ENCODE measurements at regions not wholly inside any gene's neighbourhood (a gene's known extent, or its start where the extent isn't known, plus 50 kb on each side); places are given as distances from the start of the nearest gene placed in this dataset.

DNA sequence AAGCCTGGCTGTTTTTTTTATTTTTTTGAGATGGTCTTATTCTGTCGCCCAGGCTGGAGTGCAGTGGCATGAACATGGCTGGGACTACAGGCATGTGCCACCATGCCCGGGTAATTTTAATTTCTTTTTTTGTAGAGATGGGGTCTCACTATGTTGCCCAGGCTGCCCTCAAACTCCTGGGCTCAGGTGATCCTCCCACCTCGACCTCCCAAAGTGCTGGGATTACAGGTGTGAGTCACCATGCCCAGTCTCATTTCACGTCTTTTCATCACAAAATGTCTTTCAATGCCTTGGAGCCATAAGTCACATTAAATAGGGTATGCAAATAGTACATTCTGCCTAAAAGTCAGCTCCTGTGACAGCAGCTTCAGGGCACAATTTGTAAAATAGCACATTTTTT lies 52.8 kb downstream of the SOX2 start:
- H3K27ac ChIP-seq, result no peak overlapping the region
- TF ChIP-seq ZFX (IDR thresholded peaks at IDR 0.05), result no peak
- TF ChIP-seq, protein P1, sequence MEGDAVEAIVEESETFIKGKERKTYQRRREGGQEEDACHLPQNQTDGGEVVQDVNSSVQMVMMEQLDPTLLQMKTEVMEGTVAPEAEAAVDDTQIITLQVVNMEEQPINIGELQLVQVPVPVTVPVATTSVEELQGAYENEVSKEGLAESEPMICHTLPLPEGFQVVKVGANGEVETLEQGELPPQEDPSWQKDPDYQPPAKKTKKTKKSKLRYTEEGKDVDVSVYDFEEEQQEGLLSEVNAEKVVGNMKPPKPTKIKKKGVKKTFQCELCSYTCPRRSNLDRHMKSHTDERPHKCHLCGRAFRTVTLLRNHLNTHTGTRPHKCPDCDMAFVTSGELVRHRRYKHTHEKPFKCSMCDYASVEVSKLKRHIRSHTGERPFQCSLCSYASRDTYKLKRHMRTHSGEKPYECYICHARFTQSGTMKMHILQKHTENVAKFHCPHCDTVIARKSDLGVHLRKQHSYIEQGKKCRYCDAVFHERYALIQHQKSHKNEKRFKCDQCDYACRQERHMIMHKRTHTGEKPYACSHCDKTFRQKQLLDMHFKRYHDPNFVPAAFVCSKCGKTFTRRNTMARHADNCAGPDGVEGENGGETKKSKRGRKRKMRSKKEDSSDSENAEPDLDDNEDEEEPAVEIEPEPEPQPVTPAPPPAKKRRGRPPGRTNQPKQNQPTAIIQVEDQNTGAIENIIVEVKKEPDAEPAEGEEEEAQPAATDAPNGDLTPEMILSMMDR (conservative IDR thresholded peaks at IDR 0.05), result no peak

DNA sequence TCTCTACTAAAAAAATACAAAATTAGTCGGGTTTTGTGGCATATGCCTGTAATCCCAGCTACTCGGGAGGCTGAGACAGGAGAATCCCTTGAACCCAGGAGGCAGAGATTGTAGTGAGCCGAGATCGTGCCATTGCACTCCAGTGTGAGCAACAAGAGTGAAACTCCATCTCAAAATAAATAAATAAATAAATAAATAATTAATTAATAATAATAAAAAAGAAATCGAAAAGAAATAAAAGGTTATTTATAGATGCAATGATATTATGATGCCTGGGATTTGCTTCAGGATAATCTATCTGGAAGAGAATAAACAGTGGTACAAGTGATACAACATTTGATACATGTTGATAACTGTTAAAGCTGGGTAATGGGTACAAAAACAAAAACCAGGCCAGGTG lies 58.6 kb downstream of the SOX2 start:
- no peak overlapping the region for H3K27ac ChIP-seq
- no peak for TF ChIP-seq ZFX (IDR thresholded peaks at IDR 0.05)
- TF ChIP-seq, protein P1 (conservative IDR thresholded peaks at IDR 0.05), result no peak

DNA sequence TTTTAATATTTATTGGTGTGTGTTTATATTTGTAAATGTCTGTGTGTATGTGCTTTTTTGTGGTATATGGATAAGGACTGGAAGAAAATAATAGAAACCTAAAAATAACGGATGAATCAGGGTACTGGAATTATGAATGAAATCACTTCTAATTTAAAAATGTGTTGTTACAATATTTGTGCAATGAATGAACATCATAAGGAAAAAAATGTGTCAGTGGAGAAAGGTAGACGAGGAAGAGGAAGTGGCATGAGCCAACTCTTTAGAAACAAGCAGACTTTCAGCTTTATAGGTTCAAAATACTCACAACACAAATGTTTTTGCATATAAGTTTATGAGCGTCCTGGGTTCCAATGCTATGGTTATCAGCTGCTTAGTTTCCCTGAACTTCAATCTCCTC lies 59.4 kb downstream of the SOX2 start:
- H3K27ac ChIP-seq, result no peak overlapping the region

DNA sequence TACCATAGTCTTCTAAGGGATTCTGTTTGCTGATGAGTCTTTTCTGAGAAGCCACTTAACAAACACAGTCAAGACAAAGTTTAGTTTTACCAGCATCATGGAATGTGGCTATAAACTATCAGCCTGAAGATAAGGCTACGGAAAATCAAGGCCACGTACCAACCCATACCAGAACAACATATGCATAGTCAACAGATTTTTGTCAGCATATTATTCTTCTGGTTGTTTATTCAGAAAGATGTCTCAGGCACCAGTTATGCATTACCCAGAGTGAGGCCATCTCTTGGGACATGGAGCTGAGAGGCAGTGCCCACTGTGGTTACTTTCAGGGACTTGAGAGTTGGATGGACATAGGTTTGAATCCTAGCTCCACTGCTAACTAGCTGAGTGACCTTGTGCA lies 60.4 kb downstream of the SOX2 start:
- TF ChIP-seq ZFX (IDR thresholded peaks at IDR 0.05), result no peak
- TF ChIP-seq, protein P1 (conservative IDR thresholded peaks at IDR 0.05), result no peak
- no peak overlapping the region for H3K27ac ChIP-seq

More for the DNA sequence above, 59.4 kb downstream of the SOX2 start:
- TF ChIP-seq ZFX (IDR thresholded peaks at IDR 0.05), result no peak
- TF ChIP-seq, protein P1 (conservative IDR thresholded peaks at IDR 0.05), result no peak

DNA sequence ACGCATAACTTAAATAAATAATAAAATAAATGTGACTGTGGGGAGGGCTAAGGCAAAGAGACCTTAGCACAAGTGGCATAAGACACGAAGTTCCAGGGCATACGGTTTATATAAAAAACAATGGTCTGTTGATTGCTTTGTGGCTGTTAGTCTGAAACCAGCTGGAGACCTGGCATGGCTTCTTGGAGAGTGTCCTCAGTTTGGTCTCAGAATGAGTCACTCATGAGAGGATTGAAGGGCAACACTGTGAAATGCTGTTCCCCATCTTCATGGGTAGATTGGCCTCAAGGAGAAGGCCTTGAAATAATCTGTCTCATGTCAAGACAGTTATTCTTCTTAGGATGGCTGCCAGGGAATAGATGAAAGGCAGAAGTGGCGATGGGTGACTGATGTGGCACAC lies 62.2 kb downstream of the SOX2 start:
- TF ChIP-seq, protein P1 (conservative IDR thresholded peaks at IDR 0.05), result no peak
- no peak for TF ChIP-seq ZFX (IDR thresholded peaks at IDR 0.05)
- H3K27ac ChIP-seq, result no peak overlapping the region

DNA sequence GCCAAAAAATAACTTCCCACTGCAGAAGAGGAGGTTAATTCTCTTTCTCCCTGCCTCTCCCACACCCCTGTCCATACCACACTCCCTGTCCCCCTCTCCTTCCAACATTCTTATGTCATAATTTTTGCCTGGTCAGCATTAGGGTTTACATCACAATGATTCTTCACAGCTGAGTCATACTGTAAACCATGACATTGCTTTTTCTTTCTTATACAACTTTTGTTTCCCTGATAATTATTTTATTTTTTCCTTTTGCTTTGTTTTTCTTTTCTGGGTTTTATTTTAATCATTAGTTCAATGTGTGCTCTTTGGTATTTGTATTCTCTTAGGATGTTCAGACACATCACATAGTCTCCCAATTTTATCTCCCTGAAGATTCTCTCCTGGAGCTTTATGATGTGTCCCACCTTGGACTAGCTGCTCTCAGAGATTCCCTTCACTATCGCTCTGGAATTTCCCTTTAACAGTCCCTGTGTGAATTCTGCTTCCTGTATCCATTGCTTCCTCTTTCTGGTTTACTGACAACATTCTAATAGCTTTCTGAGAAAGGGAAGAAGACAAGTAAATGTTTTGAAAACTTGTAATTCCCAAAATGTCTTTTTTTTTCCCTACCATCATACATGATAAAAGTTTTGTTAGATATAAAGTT lies 70.7 kb downstream of the SOX2 start:
- TF ChIP-seq ZFX (IDR thresholded peaks at IDR 0.05), result no peak
- TF ChIP-seq, protein P1 (conservative IDR thresholded peaks at IDR 0.05), result no peak
- no peak overlapping the region for H3K27ac ChIP-seq

DNA sequence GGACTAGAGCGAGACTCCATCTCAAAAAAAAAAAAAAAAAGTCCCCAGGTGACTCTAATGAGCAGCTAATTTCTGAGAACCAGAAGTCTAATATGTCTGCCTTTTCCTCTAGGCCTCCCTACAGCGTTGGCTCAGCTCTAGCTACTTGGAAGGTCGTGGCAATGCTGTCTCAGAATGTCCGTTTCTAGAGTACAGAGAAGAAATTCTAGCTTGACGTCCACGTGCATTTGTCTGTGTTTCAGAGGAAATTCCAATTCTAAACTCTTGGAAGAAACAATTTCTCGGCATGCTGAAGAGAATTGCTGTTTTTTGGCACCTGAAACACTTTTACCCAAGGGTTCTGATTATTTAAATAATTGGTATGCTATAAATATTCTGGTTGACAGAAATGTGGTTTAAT lies 78.8 kb downstream of the SOX2 start:
- no peak overlapping the region for H3K27ac ChIP-seq
- TF ChIP-seq, protein P1 (conservative IDR thresholded peaks at IDR 0.05), result no peak
- no peak for TF ChIP-seq ZFX (IDR thresholded peaks at IDR 0.05)

Measured in C4-2B (cell line).